NB4 (cell line): ENCODE measurements at regions not wholly inside any gene's neighbourhood (a gene's known extent, or its start where the extent isn't known, plus 50 kb on each side); places are given as distances from the start of the nearest gene placed in this dataset.

Experiments
- CTCF ChIP-seq: IDR thresholded peaks from one replicate; pipeline ENCODE4 v1.5.1; 2012; ENCODE audit warnings: low read depth, low read length
- MYC ChIP-seq: IDR thresholded peaks from 2 replicates; pipeline ENCODE4 v1.6.1; 2011; ENCODE audit warnings: low read depth, low read length
- POLR2A ChIP-seq: IDR thresholded peaks from 2 replicates; pipeline ENCODE4 v1.6.1; 2011; ENCODE audit warnings: mild to moderate bottlenecking; ENCODE audit not compliant: insufficient read length; ENCODE audit errors: extremely low read depth
- TF ChIP-seq, protein P1 (sequence below): IDR thresholded peaks from 2 replicates; pipeline ENCODE4 v1.6.1; 2011; ENCODE audit warnings: low read depth, low read length

DNA sequence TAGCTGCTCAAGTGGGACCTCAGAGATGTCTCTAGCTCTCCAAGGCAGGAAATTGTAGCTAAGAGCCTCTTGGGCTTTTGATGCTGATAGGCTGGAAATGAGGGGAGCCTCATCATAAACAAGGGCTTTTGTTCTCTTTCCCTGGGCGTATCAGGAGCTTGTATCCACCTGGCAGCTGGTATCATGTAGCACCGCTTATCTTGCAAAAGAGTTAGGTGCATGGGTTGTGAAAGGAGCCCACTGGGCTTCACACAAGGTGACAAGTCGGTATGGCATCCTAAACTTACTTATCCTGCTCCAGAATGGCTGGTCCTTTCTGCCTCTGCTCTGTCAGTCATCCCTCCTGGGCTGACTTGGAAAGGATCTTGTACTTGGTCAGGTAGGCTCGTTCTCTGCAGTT is 565.8 kb downstream of the GRXCR1 start:
- TF ChIP-seq CTCF (no peak), POLR2A (no peak), MYC (no peak)
- TF ChIP-seq, protein P1, sequence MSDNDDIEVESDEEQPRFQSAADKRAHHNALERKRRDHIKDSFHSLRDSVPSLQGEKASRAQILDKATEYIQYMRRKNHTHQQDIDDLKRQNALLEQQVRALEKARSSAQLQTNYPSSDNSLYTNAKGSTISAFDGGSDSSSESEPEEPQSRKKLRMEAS = no peak
